ENCODE measurements at regions not wholly inside any gene's neighbourhood (a gene's known extent, or its start where the extent isn't known, plus 50 kb on each side); places are given as distances from the start of the nearest gene placed in this dataset.

DNA sequence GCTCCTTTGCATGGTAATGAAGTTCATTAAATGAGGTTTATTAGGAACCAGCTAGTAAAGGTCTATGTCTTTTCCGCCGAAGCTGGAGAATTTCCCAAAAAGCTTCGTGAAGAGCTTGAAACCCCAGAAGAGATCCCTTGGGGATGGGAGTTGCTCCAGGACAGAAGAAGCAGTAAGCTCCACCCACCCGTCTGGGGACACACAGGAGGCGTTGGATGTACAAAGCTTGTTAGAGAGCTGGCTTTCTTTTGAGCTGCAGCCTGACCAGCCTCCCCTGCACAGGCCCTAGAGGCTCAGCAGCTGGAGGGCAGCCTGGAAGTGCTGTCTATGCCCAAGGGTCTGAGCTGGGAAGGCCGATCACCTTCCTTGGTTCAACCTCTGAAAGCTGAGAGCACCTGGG is 147.4 kb upstream of the SDK2 start:
- no peak for TF ChIP-seq ZNF274 (IDR thresholded peaks at IDR 0.05; ENCODE audit: low read depth, low read length)
- no peak for TF ChIP-seq ZFX (IDR thresholded peaks at IDR 0.05)
- no peak for TF ChIP-seq POLR2A (IDR thresholded peaks at IDR 0.05; ENCODE audit: borderline replicate concordance, extremely low read depth, insufficient read depth, insufficient read length)
- no peak for TF ChIP-seq EZH2 (IDR thresholded peaks at IDR 0.05)
- TF ChIP-seq, protein P1, sequence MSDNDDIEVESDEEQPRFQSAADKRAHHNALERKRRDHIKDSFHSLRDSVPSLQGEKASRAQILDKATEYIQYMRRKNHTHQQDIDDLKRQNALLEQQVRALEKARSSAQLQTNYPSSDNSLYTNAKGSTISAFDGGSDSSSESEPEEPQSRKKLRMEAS (IDR thresholded peaks at IDR 0.05): no peak
- TF ChIP-seq SRF (IDR thresholded peaks at IDR 0.05; ENCODE audit: low read depth): no peak
- no peak for TF ChIP-seq SP1 (IDR thresholded peaks at IDR 0.05; ENCODE audit: low read depth)
- no TSS peak for BruUV-seq (replicated peaks)
- no peak for ATAC-seq
- H3K9me2 ChIP-seq (ENCODE audit: insufficient read depth): no peaks in the 10 kb centered on the region
- no peaks in the 10 kb centered on the region for H3K79me2 ChIP-seq (ENCODE audit: insufficient read depth, low read length)
- H4K20me1 ChIP-seq (ENCODE audit: insufficient read depth): no peaks in the 10 kb centered on the region
- CTCF ChIA-PET: interaction anchor here (1.3 kb wide), 1 partner anchor 9 kb away, joined by 6 read pairs; no protein-coding TSS in a partner anchor
- POLR2A ChIA-PET: no interaction called here
- H3K9me3 ChIP-seq (ENCODE audit: control insufficient read depth in 1 of 2, insufficient read depth in 1 of 2, low read depth in 1 of 2, low read length in 2 of 2): no peaks in the 10 kb centered on the region
- H3K4me1 ChIP-seq (ENCODE audit: control insufficient read depth in 1 of 2, insufficient read depth in 2 of 2, low read length in 2 of 2): no peaks in the 10 kb centered on the region; a peak in 1 of 4 replicates
- RAD21 ChIA-PET (ENCODE audit: low non-redundant PET in 1 of 2, low total read pairs in 2 of 2, uncharacterized antibody in 2 of 2, unreplicated experiment in 2 of 2): no interaction called here
- intact Hi-C loops (cut with micrococcal nuclease): no loop called here
- no peak overlapping the region for H2AFZ ChIP-seq (ENCODE audit: low read depth, low read length, poor library complexity, severe bottlenecking)
- H3K36me3 ChIP-seq (ENCODE audit: control insufficient read depth in 1 of 2, insufficient read depth in 2 of 2, low read length in 2 of 2): no peaks in the 10 kb centered on the region
- H3K9ac ChIP-seq (ENCODE audit: low read length): no peak overlapping the region
- H3K4me3 ChIP-seq (replicated peaks in 1 of 2; ENCODE audit: low read depth in 1 of 2, low read length in 2 of 2): no peak overlapping the region
- no peak overlapping the region for H3K27ac ChIP-seq (ENCODE audit: low read depth, low read length)
- peaks cover 63% of the 10 kb centered on the region for H3K27me3 ChIP-seq (ENCODE audit: insufficient read depth, low read length)
- no peak for DNase-seq (ENCODE audit: low read depth, low spot score)
- H3K4me2 ChIP-seq (ENCODE audit: low read length): no peak overlapping the region

GRCh38 chr17:73792994-73793393 is 148.7 kb upstream of the SDK2 start:
- no TSS peak for BruUV-seq (replicated peaks)
- Histone ChIP-seq H4K20me1 (ENCODE audit: insufficient read depth) (no peaks in the 10 kb centered on the region), H3K27me3 (ENCODE audit: insufficient read depth, low read length) (peaks cover 63% of the 10 kb centered on the region), H3K4me2 (ENCODE audit: low read length) (no peak overlapping the region), H2AFZ (ENCODE audit: low read depth, low read length, poor library complexity, severe bottlenecking) (no peak overlapping the region), H3K9me3 (ENCODE audit: control insufficient read depth in 1 of 2, insufficient read depth in 1 of 2, low read depth in 1 of 2, low read length in 2 of 2) (no peaks in the 10 kb centered on the region), H3K27ac (ENCODE audit: low read depth, low read length) (no peak overlapping the region), H3K36me3 (ENCODE audit: control insufficient read depth in 1 of 2, insufficient read depth in 2 of 2, low read length in 2 of 2) (no peaks in the 10 kb centered on the region), H3K4me3 (replicated peaks in 1 of 2; ENCODE audit: low read depth in 1 of 2, low read length in 2 of 2) (no peak overlapping the region), H3K4me1 (ENCODE audit: control insufficient read depth in 1 of 2, insufficient read depth in 2 of 2, low read length in 2 of 2) (no peaks in the 10 kb centered on the region), H3K9ac (ENCODE audit: low read length) (no peak overlapping the region), H3K9me2 (ENCODE audit: insufficient read depth) (no peaks in the 10 kb centered on the region), H3K79me2 (ENCODE audit: insufficient read depth, low read length) (no peaks in the 10 kb centered on the region)
- POLR2A ChIA-PET: no interaction called here
- TF ChIP-seq SIN3A (IDR thresholded peaks at IDR 0.05; ENCODE audit: low read depth): no peak
- TF ChIP-seq JUND (IDR thresholded peaks at IDR 0.05): no peak
- no peak for TF ChIP-seq SP1 (IDR thresholded peaks at IDR 0.05; ENCODE audit: low read depth)
- no peak for TF ChIP-seq CEBPB (IDR thresholded peaks at IDR 0.05; ENCODE audit: low read depth)
- no peak for TF ChIP-seq FOSL1 (IDR thresholded peaks at IDR 0.05; ENCODE audit: low read depth)
- TF ChIP-seq, protein P2, sequence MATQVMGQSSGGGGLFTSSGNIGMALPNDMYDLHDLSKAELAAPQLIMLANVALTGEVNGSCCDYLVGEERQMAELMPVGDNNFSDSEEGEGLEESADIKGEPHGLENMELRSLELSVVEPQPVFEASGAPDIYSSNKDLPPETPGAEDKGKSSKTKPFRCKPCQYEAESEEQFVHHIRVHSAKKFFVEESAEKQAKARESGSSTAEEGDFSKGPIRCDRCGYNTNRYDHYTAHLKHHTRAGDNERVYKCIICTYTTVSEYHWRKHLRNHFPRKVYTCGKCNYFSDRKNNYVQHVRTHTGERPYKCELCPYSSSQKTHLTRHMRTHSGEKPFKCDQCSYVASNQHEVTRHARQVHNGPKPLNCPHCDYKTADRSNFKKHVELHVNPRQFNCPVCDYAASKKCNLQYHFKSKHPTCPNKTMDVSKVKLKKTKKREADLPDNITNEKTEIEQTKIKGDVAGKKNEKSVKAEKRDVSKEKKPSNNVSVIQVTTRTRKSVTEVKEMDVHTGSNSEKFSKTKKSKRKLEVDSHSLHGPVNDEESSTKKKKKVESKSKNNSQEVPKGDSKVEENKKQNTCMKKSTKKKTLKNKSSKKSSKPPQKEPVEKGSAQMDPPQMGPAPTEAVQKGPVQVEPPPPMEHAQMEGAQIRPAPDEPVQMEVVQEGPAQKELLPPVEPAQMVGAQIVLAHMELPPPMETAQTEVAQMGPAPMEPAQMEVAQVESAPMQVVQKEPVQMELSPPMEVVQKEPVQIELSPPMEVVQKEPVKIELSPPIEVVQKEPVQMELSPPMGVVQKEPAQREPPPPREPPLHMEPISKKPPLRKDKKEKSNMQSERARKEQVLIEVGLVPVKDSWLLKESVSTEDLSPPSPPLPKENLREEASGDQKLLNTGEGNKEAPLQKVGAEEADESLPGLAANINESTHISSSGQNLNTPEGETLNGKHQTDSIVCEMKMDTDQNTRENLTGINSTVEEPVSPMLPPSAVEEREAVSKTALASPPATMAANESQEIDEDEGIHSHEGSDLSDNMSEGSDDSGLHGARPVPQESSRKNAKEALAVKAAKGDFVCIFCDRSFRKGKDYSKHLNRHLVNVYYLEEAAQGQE (IDR thresholded peaks at IDR 0.05; ENCODE audit: low read depth): no peak
- no peak for TF ChIP-seq RAD21 (IDR thresholded peaks at IDR 0.05; ENCODE audit: low read depth)
- TF ChIP-seq EGR1 (IDR thresholded peaks at IDR 0.05; ENCODE audit: low read depth): no peak
- no peak for TF ChIP-seq ELF1 (IDR thresholded peaks at IDR 0.05; ENCODE audit: borderline replicate concordance, low read depth)
- no peak for TF ChIP-seq ZFX (IDR thresholded peaks at IDR 0.05)
- TF ChIP-seq CBX3 (IDR thresholded peaks at IDR 0.05; ENCODE audit: low read depth): no peak
- TF ChIP-seq, protein P1 (IDR thresholded peaks at IDR 0.05): no peak
- TF ChIP-seq TCF7L2 (IDR thresholded peaks at IDR 0.05; ENCODE audit: borderline replicate concordance, extremely low read depth, insufficient read depth, insufficient read length): no peak
- no peak for TF ChIP-seq EZH2 (IDR thresholded peaks at IDR 0.05)
- TF ChIP-seq, protein P3, sequence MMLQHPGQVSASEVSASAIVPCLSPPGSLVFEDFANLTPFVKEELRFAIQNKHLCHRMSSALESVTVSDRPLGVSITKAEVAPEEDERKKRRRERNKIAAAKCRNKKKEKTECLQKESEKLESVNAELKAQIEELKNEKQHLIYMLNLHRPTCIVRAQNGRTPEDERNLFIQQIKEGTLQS (IDR thresholded peaks at IDR 0.05): no peak
- TF ChIP-seq SRF (IDR thresholded peaks at IDR 0.05; ENCODE audit: low read depth): no peak
- TF ChIP-seq YY1 (IDR thresholded peaks at IDR 0.05; ENCODE audit: extremely low read depth, insufficient replicate concordance, low read depth, low read length): no peak
- intact Hi-C loops (cut with micrococcal nuclease): no loop called here
- no peak for DNase-seq (ENCODE audit: low read depth, low spot score)
- no peak for ATAC-seq
- CTCF ChIA-PET: no interaction called here
- RAD21 ChIA-PET (ENCODE audit: low non-redundant PET in 1 of 2, low total read pairs in 2 of 2, uncharacterized antibody in 2 of 2, unreplicated experiment in 2 of 2): no interaction called here

Data from HCT116 (cell line).